HG02884 (cell line): ENCODE measurements at regions not wholly inside any gene's neighbourhood (a gene's known extent, or its start where the extent isn't known, plus 50 kb on each side); places are given as distances from the start of the nearest gene placed in this dataset.

Experiments used
- ATAC-seq: cut with Tn5 transposase; IDR thresholded peaks from one replicate; pipeline ENCODE4 v1.9.1; 2021; ENCODE audit warnings: mild to moderate bottlenecking, moderate library complexity; ENCODE audit not compliant: unreplicated experiment

- no peak for ATAC-seq
Observed at GRCh38 chr18:25658476-25658875, 306.5 kb upstream of the ZNF521 start.

- no peak for ATAC-seq
Observed at GRCh38 chr18:25651553-25651952, 299.6 kb upstream of the ZNF521 start.

- ATAC-seq = no peak
Observed at GRCh38 chr18:25650201-25650941, 298.4 kb upstream of the ZNF521 start.

- ATAC-seq = no peak
Observed at GRCh38 chr18:25648716-25649260, 296.8 kb upstream of the ZNF521 start.

GRCh38 chr18:25647404-25647803 lies 295.4 kb upstream of the ZNF521 start:
- no peak for ATAC-seq

- ATAC-seq = no peak
Observed at GRCh38 chr18:25646971-25647370, 295.0 kb upstream of the ZNF521 start.

GRCh38 chr18:25639596-25639995 lies 287.6 kb upstream of the ZNF521 start:
- no peak for ATAC-seq

- no peak for ATAC-seq
Observed at GRCh38 chr18:25633563-25633962, 281.6 kb upstream of the ZNF521 start.

GRCh38 chr18:25630682-25631081 lies 278.7 kb upstream of the ZNF521 start:
- no peak for ATAC-seq

- ATAC-seq = no peak
Observed at GRCh38 chr18:25621682-25622081, 269.7 kb upstream of the ZNF521 start.

GRCh38 chr18:25621144-25621543 lies 269.2 kb upstream of the ZNF521 start:
- no peak for ATAC-seq

- ATAC-seq = no peak
Observed at GRCh38 chr18:25614168-25614567, 262.2 kb upstream of the ZNF521 start.

GRCh38 chr18:25612466-25612865 lies 260.5 kb upstream of the ZNF521 start:
- ATAC-seq = no peak

- ATAC-seq = no peak
Observed at GRCh38 chr18:25608091-25608490, 256.1 kb upstream of the ZNF521 start.

GRCh38 chr18:25604894-25605597 lies 253.1 kb upstream of the ZNF521 start:
- ATAC-seq = no peak

- ATAC-seq = no peak
Observed at GRCh38 chr18:25604196-25604893, 252.4 kb upstream of the ZNF521 start.

GRCh38 chr18:25599443-25599842 lies 247.5 kb upstream of the ZNF521 start:
- ATAC-seq = no peak

GRCh38 chr18:25597476-25597875 lies 245.5 kb upstream of the ZNF521 start:
- no peak for ATAC-seq

GRCh38 chr18:25595274-25596060 lies 243.5 kb upstream of the ZNF521 start:
- no peak for ATAC-seq

- ATAC-seq = no peak
Observed at GRCh38 chr18:25594351-25594750, 242.4 kb upstream of the ZNF521 start.
